ENCODE measurements at regions not wholly inside any gene's neighbourhood (a gene's known extent, or its start where the extent isn't known, plus 50 kb on each side); places are given as distances from the start of the nearest gene placed in this dataset.

DNA sequence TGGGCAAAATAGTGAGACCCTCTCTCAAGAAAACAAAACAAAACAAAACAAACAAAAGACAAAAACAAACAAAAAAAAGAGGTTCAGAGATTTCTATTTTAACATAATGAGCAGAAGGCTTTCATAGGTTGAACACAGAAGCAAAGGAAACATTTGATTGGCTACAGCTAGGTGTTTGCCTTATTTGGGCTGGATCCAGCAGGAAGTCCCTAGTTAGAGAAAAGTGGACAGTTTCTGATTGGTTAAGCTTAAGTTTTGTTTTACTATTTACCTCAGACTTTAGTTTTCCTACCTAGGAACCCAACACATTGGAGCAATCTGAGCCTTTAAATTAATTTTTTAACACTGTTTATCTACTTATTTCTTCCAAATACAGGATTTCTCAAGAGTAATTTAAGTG is 566.5 kb upstream of the PCDH15 start:
- H3K9ac ChIP-seq (ENCODE audit: low read length): no peak overlapping the region
- no peaks in the 10 kb centered on the region for H3K4me1 ChIP-seq (ENCODE audit: control insufficient read depth, low read depth, low read length)
- H3K9me3 ChIP-seq (ENCODE audit: control insufficient read depth, low read depth, low read length): no peaks in the 10 kb centered on the region
- H3K27me3 ChIP-seq (ENCODE audit: control insufficient read depth, insufficient read depth, low read length): no peaks in the 10 kb centered on the region
- H3K4me3 ChIP-seq (ENCODE audit: low read length): no peak overlapping the region
- no peak overlapping the region for H3K27ac ChIP-seq (ENCODE audit: low read length)
- H3K36me3 ChIP-seq (ENCODE audit: control insufficient read depth, low read depth, low read length): no peaks in the 10 kb centered on the region

DNA sequence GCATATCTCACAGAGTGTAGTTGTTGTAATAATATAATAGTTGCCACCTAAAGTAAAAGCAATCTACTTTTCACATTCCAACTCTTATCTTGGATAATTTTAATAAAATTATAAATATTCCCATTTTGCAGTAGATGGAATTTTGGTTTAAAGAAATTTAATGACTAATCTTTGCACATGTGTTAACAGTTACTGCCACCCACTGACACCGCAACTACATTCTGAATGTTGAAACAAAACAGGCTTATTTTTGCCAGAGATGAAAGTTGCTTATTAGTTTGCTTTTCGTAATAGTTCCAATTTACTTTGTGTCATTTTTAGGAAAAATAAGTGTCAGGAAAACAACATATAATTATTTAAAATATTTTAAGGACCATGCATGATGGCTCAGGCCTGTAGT is 557.5 kb upstream of the PCDH15 start:
- Histone ChIP-seq H3K4me3 (ENCODE audit: low read length) (no peak overlapping the region), H3K9ac (ENCODE audit: low read length) (no peak overlapping the region), H3K9me3 (ENCODE audit: control insufficient read depth, low read depth, low read length) (no peaks in the 10 kb centered on the region), H3K36me3 (ENCODE audit: control insufficient read depth, low read depth, low read length) (no peaks in the 10 kb centered on the region), H3K27me3 (ENCODE audit: control insufficient read depth, insufficient read depth, low read length) (no peaks in the 10 kb centered on the region), H3K27ac (ENCODE audit: low read length) (no peak overlapping the region), H3K4me1 (ENCODE audit: control insufficient read depth, low read depth, low read length) (no peaks in the 10 kb centered on the region)

GRCh38 chr10:55353414-55353813 is 552.4 kb upstream of the PCDH15 start:
- Histone ChIP-seq H3K9ac (ENCODE audit: low read length) (no peak overlapping the region), H3K4me1 (ENCODE audit: control insufficient read depth, low read depth, low read length) (no peaks in the 10 kb centered on the region), H3K36me3 (ENCODE audit: control insufficient read depth, low read depth, low read length) (no peaks in the 10 kb centered on the region), H3K9me3 (ENCODE audit: control insufficient read depth, low read depth, low read length) (no peaks in the 10 kb centered on the region), H3K27me3 (ENCODE audit: control insufficient read depth, insufficient read depth, low read length) (no peaks in the 10 kb centered on the region), H3K4me3 (ENCODE audit: low read length) (no peak overlapping the region), H3K27ac (ENCODE audit: low read length) (no peak overlapping the region)

DNA sequence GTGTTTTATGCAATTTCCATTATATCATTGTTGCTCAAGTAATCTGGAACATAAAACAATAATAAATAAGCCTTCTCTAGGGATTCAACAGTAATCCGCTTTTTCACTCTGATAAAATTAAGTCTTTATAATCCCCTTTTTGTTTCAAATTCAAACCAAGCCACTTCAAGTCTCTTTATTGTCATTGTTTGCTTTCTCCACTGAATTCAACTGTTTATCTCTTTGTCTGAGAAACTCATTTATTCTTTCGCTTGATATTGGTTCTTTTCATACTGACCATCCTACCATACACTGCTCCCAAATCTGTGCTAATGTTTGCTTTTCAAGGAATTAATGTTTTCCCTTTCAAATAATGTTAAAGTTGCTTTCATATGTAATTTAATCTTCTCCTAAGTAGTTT is 550.4 kb upstream of the PCDH15 start:
- Histone ChIP-seq H3K9me3 (ENCODE audit: control insufficient read depth, low read depth, low read length) (no peaks in the 10 kb centered on the region), H3K27me3 (ENCODE audit: control insufficient read depth, insufficient read depth, low read length) (no peaks in the 10 kb centered on the region), H3K36me3 (ENCODE audit: control insufficient read depth, low read depth, low read length) (no peaks in the 10 kb centered on the region), H3K27ac (ENCODE audit: low read length) (no peak overlapping the region), H3K9ac (ENCODE audit: low read length) (no peak overlapping the region), H3K4me1 (ENCODE audit: control insufficient read depth, low read depth, low read length) (no peaks in the 10 kb centered on the region), H3K4me3 (ENCODE audit: low read length) (no peak overlapping the region)

- Histone ChIP-seq H3K4me3 (ENCODE audit: low read length) (no peak overlapping the region), H3K27ac (ENCODE audit: low read length) (no peak overlapping the region), H3K9me3 (ENCODE audit: control insufficient read depth, low read depth, low read length) (no peaks in the 10 kb centered on the region), H3K27me3 (ENCODE audit: control insufficient read depth, insufficient read depth, low read length) (no peaks in the 10 kb centered on the region), H3K9ac (ENCODE audit: low read length) (no peak overlapping the region), H3K4me1 (ENCODE audit: control insufficient read depth, low read depth, low read length) (no peaks in the 10 kb centered on the region), H3K36me3 (ENCODE audit: control insufficient read depth, low read depth, low read length) (no peaks in the 10 kb centered on the region)
These were observed 547.5 kb upstream of the PCDH15 start for GRCh38 chr10:55348534-55348933.

- H3K36me3 ChIP-seq (ENCODE audit: control insufficient read depth, low read depth, low read length): no peaks in the 10 kb centered on the region
These were observed 529.5 kb upstream of the PCDH15 start for GRCh38 chr10:55330486-55330885.

GRCh38 chr10:55329796-55330195 is 528.8 kb upstream of the PCDH15 start:
- H3K27me3 ChIP-seq (ENCODE audit: control insufficient read depth, insufficient read depth, low read length): no peaks in the 10 kb centered on the region
- no peaks in the 10 kb centered on the region for H3K36me3 ChIP-seq (ENCODE audit: control insufficient read depth, low read depth, low read length)
- no peak overlapping the region for H3K9ac ChIP-seq (ENCODE audit: low read length)
- no peak overlapping the region for H3K4me3 ChIP-seq (ENCODE audit: low read length)
- H3K4me1 ChIP-seq (ENCODE audit: control insufficient read depth, low read depth, low read length): no peaks in the 10 kb centered on the region
- no peaks in the 10 kb centered on the region for H3K9me3 ChIP-seq (ENCODE audit: control insufficient read depth, low read depth, low read length)
- H3K27ac ChIP-seq (ENCODE audit: low read length): no peak overlapping the region

More at GRCh38 chr10:55330486-55330885, 529.5 kb upstream of the PCDH15 start:
- no peaks in the 10 kb centered on the region for H3K9me3 ChIP-seq (ENCODE audit: control insufficient read depth, low read depth, low read length)
- H3K4me1 ChIP-seq (ENCODE audit: control insufficient read depth, low read depth, low read length): no peaks in the 10 kb centered on the region
- H3K27ac ChIP-seq (ENCODE audit: low read length): no peak overlapping the region
- H3K27me3 ChIP-seq (ENCODE audit: control insufficient read depth, insufficient read depth, low read length): no peaks in the 10 kb centered on the region
- H3K9ac ChIP-seq (ENCODE audit: low read length): no peak overlapping the region
- H3K4me3 ChIP-seq (ENCODE audit: low read length): no peak overlapping the region

DNA sequence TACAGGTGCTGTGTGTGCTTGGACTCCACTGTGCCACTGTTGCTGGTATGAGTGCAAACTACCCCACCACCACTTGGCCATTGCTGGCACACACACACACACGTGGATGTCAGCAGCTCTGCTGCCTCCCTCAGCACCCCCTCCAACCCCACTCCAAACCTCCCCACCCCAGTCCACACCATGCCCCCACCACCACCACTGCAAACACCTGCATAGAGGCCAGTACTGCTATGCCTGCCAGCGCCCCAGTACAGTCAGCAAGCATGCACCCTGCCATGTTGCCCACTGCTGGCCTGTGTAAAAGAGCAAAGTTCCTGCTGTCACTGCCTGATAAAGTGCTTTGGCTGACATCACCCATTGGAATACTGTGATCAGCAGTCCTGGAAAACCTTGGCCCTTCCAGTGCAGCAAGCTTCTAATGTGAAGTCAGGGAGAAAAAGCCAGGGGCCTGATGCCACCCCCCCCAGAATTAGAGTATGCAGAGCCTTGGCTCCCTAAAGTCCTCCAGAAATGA is 519.2 kb upstream of the PCDH15 start:
- H3K36me3 ChIP-seq (ENCODE audit: control insufficient read depth, low read depth, low read length): no peaks in the 10 kb centered on the region
- no peak overlapping the region for H3K27ac ChIP-seq (ENCODE audit: low read length)
- no peaks in the 10 kb centered on the region for H3K4me1 ChIP-seq (ENCODE audit: control insufficient read depth, low read depth, low read length)
- H3K9me3 ChIP-seq (ENCODE audit: control insufficient read depth, low read depth, low read length): no peaks in the 10 kb centered on the region
- H3K27me3 ChIP-seq (ENCODE audit: control insufficient read depth, insufficient read depth, low read length): no peaks in the 10 kb centered on the region
- H3K9ac ChIP-seq (ENCODE audit: low read length): no peak overlapping the region
- no peak overlapping the region for H3K4me3 ChIP-seq (ENCODE audit: low read length)

DNA sequence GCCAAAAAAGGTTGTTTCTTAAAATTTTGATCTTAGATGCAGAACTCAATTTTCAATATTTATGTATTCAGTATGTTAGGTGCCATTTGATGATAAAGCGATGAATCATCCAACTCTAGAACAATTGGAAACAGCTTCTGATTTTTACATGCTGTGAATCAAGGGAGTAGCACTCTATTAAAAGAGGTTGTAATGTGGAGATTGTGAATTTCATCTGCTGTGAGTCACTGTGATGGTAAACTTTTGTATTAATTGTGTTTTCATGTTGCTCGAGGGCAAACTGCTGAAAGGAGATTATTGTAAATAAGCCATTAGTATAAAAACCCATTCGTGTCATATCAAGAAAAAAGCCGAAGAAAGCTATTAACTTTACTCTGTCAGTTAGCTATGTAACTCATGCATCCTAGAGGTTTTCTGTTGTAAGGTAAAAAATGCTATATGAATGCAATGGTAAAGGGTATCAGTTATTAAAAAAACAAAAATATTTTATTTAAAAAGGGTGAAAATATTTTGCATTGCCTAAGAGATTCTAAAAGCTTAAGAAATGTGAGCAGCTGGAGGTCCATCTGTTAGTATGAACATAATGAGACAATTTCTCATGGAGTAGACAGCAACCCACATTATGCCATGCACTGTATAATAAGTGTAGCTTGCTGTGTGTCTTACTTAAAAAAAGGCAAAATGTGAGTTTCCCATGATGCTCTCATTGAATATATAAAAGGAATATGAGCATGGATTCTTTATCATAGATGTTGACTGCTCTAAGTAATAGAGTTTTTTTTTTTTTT is 511.0 kb upstream of the PCDH15 start:
- no peaks in the 10 kb centered on the region for H3K27me3 ChIP-seq (ENCODE audit: control insufficient read depth, insufficient read depth, low read length)
- no peak overlapping the region for H3K4me3 ChIP-seq (ENCODE audit: low read length)
- H3K9ac ChIP-seq (ENCODE audit: low read length): no peak overlapping the region
- no peaks in the 10 kb centered on the region for H3K9me3 ChIP-seq (ENCODE audit: control insufficient read depth, low read depth, low read length)
- no peaks in the 10 kb centered on the region for H3K4me1 ChIP-seq (ENCODE audit: control insufficient read depth, low read depth, low read length)
- no peak overlapping the region for H3K27ac ChIP-seq (ENCODE audit: low read length)
- no peaks in the 10 kb centered on the region for H3K36me3 ChIP-seq (ENCODE audit: control insufficient read depth, low read depth, low read length)

- Histone ChIP-seq H3K4me1 (ENCODE audit: control insufficient read depth, low read depth, low read length) (no peaks in the 10 kb centered on the region), H3K36me3 (ENCODE audit: control insufficient read depth, low read depth, low read length) (no peaks in the 10 kb centered on the region), H3K27me3 (ENCODE audit: control insufficient read depth, insufficient read depth, low read length) (no peaks in the 10 kb centered on the region), H3K9me3 (ENCODE audit: control insufficient read depth, low read depth, low read length) (no peaks in the 10 kb centered on the region), H3K4me3 (ENCODE audit: low read length) (no peak overlapping the region), H3K27ac (ENCODE audit: low read length) (no peak overlapping the region), H3K9ac (ENCODE audit: low read length) (no peak overlapping the region)
These were observed 509.1 kb upstream of the PCDH15 start for GRCh38 chr10:55310143-55310542.

DNA sequence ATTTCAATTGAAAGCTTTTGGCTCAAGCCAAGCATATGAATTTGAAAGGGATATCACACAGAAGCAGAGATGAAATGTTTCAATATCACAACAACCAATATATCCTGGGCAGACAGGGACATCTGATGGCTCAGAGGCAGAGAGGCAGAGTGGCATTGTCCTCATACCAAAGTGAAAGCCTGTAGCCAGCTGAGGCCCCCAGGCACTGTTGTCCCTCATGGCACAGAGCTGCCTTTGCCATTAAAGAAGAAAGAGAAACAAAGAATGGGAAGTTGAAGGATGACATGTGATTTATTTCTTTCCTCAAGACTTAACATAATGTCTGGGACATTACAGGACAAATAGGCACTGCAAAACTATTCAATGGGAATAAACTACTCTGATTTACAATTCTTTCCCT is 504.3 kb upstream of the PCDH15 start:
- H3K27me3 ChIP-seq (ENCODE audit: control insufficient read depth, insufficient read depth, low read length): no peaks in the 10 kb centered on the region
- no peaks in the 10 kb centered on the region for H3K9me3 ChIP-seq (ENCODE audit: control insufficient read depth, low read depth, low read length)
- H3K9ac ChIP-seq (ENCODE audit: low read length): no peak overlapping the region
- H3K4me1 ChIP-seq (ENCODE audit: control insufficient read depth, low read depth, low read length): no peaks in the 10 kb centered on the region
- H3K27ac ChIP-seq (ENCODE audit: low read length): no peak overlapping the region
- H3K36me3 ChIP-seq (ENCODE audit: control insufficient read depth, low read depth, low read length): no peaks in the 10 kb centered on the region
- H3K4me3 ChIP-seq (ENCODE audit: low read length): no peak overlapping the region

- Histone ChIP-seq H3K9me3 (ENCODE audit: control insufficient read depth, low read depth, low read length) (no peaks in the 10 kb centered on the region), H3K27me3 (ENCODE audit: control insufficient read depth, insufficient read depth, low read length) (no peaks in the 10 kb centered on the region), H3K4me1 (ENCODE audit: control insufficient read depth, low read depth, low read length) (no peaks in the 10 kb centered on the region), H3K9ac (ENCODE audit: low read length) (no peak overlapping the region), H3K36me3 (ENCODE audit: control insufficient read depth, low read depth, low read length) (no peaks in the 10 kb centered on the region), H3K4me3 (ENCODE audit: low read length) (no peak overlapping the region), H3K27ac (ENCODE audit: low read length) (no peak overlapping the region)
These were observed 486.3 kb upstream of the PCDH15 start for GRCh38 chr10:55287346-55287745.
